ENCODE measurements at regions not wholly inside any gene's neighbourhood (a gene's known extent, or its start where the extent isn't known, plus 50 kb on each side); places are given as distances from the start of the nearest gene placed in this dataset.

- ATAC-seq: no peak
- TF ChIP-seq PPARA (CRISPR knock-in tag; IDR thresholded peaks at IDR 0.05; ENCODE audit: borderline replicate concordance) (no peak), OSR1 (CRISPR knock-in tag; IDR thresholded peaks at IDR 0.05) (no peak)
Measured at GRCh38 chr22:49042066-49042465, 785.6 kb downstream of the BRD1 start.

GRCh38 chr22:49040754-49041467 lies 786.8 kb downstream of the BRD1 start:
- TF ChIP-seq TCF4 (CRISPR knock-in tag; IDR thresholded peaks at IDR 0.05; ENCODE audit: borderline replicate concordance) (no peak), TSHZ2 (CRISPR knock-in tag; IDR thresholded peaks at IDR 0.05) (no peak), ZC3H10 (CRISPR knock-in tag; IDR thresholded peaks at IDR 0.05) (no peak), ZNF8 (CRISPR knock-in tag; IDR thresholded peaks at IDR 0.05) (no peak)
- ATAC-seq: no peak

GRCh38 chr22:49040111-49040510 lies 787.6 kb downstream of the BRD1 start:
- no peak for ATAC-seq
- TF ChIP-seq CREB5 (CRISPR knock-in tag; IDR thresholded peaks at IDR 0.05; ENCODE audit: low read depth) (no peak), PATZ1 (CRISPR knock-in tag; IDR thresholded peaks at IDR 0.05; ENCODE audit: borderline replicate concordance) (no peak), ZNF8 (CRISPR knock-in tag; IDR thresholded peaks at IDR 0.05) (no peak), POU6F1 (CRISPR knock-in tag; IDR thresholded peaks at IDR 0.05; ENCODE audit: borderline replicate concordance, low read depth) (no peak), ESRRG (CRISPR knock-in tag; IDR thresholded peaks at IDR 0.05) (no peak), BACH2 (CRISPR knock-in tag; IDR thresholded peaks at IDR 0.05; ENCODE audit: borderline replicate concordance) (no peak), TSHZ2 (CRISPR knock-in tag; IDR thresholded peaks at IDR 0.05) (no peak), ZNF565 (CRISPR knock-in tag; conservative IDR thresholded peaks at IDR 0.05; ENCODE audit: low read depth) (no peak), OSR1 (CRISPR knock-in tag; IDR thresholded peaks at IDR 0.05) (no peak), ZFP3 (CRISPR knock-in tag; IDR thresholded peaks at IDR 0.05) (no peak), GLIS3 (CRISPR knock-in tag; IDR thresholded peaks at IDR 0.05) (no peak), ZC3H10 (CRISPR knock-in tag; IDR thresholded peaks at IDR 0.05) (no peak), RARB (CRISPR knock-in tag; IDR thresholded peaks at IDR 0.05) (no peak), ARNTL (CRISPR knock-in tag; IDR thresholded peaks at IDR 0.05; ENCODE audit: borderline replicate concordance, low read depth) (no peak), CSRNP3 (CRISPR knock-in tag; IDR thresholded peaks at IDR 0.05) (no peak), ISL1 (CRISPR knock-in tag; IDR thresholded peaks at IDR 0.05) (no peak)

All from SK-N-SH treated with all-trans-retinoic acid at 6 μM for 48 hours (cell line).